Stimulated activated CD8-positive, alpha-beta memory T cell treated with anti-CD3 and anti-CD28 coated beads, Interleukin-4, amount 100 ng/mL, for 4 hours (primary cell): ENCODE measurements at regions not wholly inside any gene's neighbourhood (a gene's known extent, or its start where the extent isn't known, plus 50 kb on each side); places are given as distances from the start of the nearest gene placed in this dataset.

Experiments used
- DNase-seq, 2 donors: peaks; one replicate each; pipeline ENCODE4 v3.0.0-alpha.2; 2020; ENCODE audit warnings: low read depth in 2 of 2, low spot score in 1 of 2

DNA sequence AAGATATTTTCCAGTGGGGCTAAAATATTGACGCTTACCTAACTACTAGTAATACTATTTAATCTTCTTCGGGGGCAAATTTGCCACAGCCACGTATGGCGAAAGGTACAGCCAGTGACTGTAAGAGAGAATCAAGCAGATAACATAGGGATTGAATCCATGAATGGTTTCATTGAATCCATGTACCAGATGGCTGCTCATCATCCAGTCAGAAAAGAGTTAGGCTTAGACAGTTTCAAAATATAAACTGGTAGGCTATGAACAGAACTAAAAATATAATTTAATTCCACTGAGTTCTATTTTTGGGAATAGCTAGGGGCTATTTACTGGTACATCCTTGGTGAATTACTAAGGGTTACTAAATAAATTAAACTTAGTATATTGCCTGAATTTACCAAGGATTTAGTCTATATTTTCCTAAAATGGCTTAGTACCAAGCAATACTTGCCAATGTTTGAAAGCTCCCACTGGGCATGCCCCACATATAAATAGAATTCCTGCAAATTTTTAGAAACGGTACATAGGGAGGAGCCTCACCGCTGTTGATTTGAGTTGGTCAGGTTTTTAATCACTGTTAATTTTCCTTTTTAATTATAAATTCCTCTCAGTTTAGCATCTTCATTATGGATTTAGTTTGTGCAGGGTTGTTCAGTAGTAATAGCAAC, 55.8 kb upstream of the VLDLR start:
- DNase-seq = no peak

- DNase-seq = no peak
Measured at GRCh38 chr9:2567922-2568321, 53.7 kb upstream of the VLDLR start.

DNA sequence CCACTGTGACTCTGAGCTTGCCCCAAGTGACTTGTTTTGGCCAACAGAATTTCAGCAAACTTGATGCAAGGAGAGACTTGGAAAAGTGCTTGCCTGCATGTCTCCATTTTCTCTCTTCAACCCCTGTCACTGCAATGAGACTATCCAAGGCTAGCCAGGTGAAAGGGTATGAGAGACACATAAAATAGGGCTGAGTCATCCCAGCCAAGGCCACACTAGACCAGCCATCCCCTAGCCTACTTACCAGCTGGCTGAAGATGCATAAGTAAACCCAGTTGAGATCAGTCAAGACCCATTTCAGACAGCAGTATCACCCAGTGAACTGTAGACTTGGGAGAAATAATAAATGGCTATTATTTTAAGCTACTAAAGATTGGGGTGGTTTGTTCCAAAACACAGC, 52.9 kb upstream of the VLDLR start:
- DNase-seq = no peak

- DNase-seq = peak; percentile 3 to 13
Measured at GRCh38 chr9:2570615-2571479, 50.7 kb upstream of the VLDLR start.
